KMS-11 (cell line): ENCODE measurements at regions not wholly inside any gene's neighbourhood (a gene's known extent, or its start where the extent isn't known, plus 50 kb on each side); places are given as distances from the start of the nearest gene placed in this dataset.

ENCODE experiments used
- H2AFZ ChIP-seq: fragments of 200-600 bp; sonication (generic); 2 replicates; pipeline ENCODE4 v1.6.1; 2016; ENCODE audit warnings: antibody characterized with exemption, mixed run types, low read depth
- H3K27ac ChIP-seq: fragments of 200-600 bp; sonication (generic); 2 replicates; pipeline ENCODE4 v1.6.1; 2016; ENCODE audit warnings: mild to moderate bottlenecking, mixed run types
- H3K27me3 ChIP-seq: fragments of 200-600 bp; sonication (generic); 2 replicates; pipeline ENCODE4 v1.6.1; 2017; ENCODE audit warnings: mild to moderate bottlenecking, low read depth, mixed run types, moderate library complexity; ENCODE audit not compliant: insufficient read depth
- H3K36me3 ChIP-seq: fragments of 200-600 bp; sonication (generic); 2 replicates; pipeline ENCODE4 v1.6.1; 2017; ENCODE audit warnings: mild to moderate bottlenecking, mixed run types; ENCODE audit not compliant: insufficient read depth
- H3K4me1 ChIP-seq: fragments of 200-600 bp; sonication (generic); 2 replicates; pipeline ENCODE4 v1.6.1; 2016; ENCODE audit warnings: mild to moderate bottlenecking, low read depth, mixed run types; ENCODE audit not compliant: poor library complexity, severe bottlenecking
- H3K4me2 ChIP-seq: fragments of 200-600 bp; sonication (generic); 2 replicates; pipeline ENCODE4 v1.7.0; 2016; ENCODE audit warnings: mild to moderate bottlenecking, mixed run types
- H3K4me3 ChIP-seq: fragments of 200-600 bp; sonication (generic); IDR thresholded peaks from 2 replicates; pipeline ENCODE4 v1.6.1; 2017; ENCODE audit warnings: low read depth, low read length, mixed read lengths; ENCODE audit not compliant: insufficient read depth
- H3K79me2 ChIP-seq: fragments of 200-600 bp; sonication (generic); 2 replicates; pipeline ENCODE4 v1.6.1; 2016; ENCODE audit warnings: low read depth, mixed run types; ENCODE audit not compliant: insufficient read depth
- H3K9ac ChIP-seq: fragments of 200-600 bp; sonication (generic); 2 replicates; pipeline ENCODE4 v1.6.1; 2016; ENCODE audit warnings: mild to moderate bottlenecking, mixed run types
- H4K20me1 ChIP-seq: fragments of 200-600 bp; sonication (generic); 2 replicates; pipeline ENCODE4 v1.6.1; 2016; ENCODE audit warnings: mild to moderate bottlenecking, mixed run types; ENCODE audit not compliant: insufficient read depth
- CTCF ChIP-seq: fragments of 200-600 bp; sonication (generic); conservative IDR thresholded peaks from 2 replicates; pipeline ENCODE4 v1.6.1; 2017; ENCODE audit warnings: low read depth, mild to moderate bottlenecking, antibody characterized with exemption, low read length, moderate library complexity, mixed read lengths

DNA sequence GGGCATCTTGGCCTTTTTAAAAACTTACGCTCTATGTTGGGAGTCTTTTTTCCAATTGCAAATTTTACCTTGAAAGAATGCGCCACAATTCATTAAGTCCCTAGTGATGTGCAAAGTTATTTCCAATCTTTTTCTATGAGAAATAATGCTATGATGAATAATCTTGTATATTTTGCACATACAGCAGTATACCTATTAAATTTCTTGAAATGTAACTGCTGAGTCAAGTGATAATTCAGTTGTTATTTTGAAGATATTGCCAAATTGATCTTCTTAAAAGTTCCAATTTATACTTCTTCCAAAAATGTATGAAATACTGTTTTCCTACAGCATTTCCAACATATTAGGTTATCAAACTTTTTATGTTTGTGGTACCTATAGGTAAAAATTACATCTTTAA lies 92.8 kb upstream of the PPP2R2B start:
- Histone ChIP-seq H3K4me1 (no peaks in the 10 kb centered on the region), H3K79me2 (no peaks in the 10 kb centered on the region), H3K4me3 (no peak overlapping the region), H3K9ac (no peak overlapping the region), H4K20me1 (no peaks in the 10 kb centered on the region), H3K36me3 (no peaks in the 10 kb centered on the region), H3K27ac (no peak overlapping the region), H3K27me3 (no peaks in the 10 kb centered on the region), H3K4me2 (no peak overlapping the region), H2AFZ (no peak overlapping the region)
- TF ChIP-seq CTCF = no peak

DNA sequence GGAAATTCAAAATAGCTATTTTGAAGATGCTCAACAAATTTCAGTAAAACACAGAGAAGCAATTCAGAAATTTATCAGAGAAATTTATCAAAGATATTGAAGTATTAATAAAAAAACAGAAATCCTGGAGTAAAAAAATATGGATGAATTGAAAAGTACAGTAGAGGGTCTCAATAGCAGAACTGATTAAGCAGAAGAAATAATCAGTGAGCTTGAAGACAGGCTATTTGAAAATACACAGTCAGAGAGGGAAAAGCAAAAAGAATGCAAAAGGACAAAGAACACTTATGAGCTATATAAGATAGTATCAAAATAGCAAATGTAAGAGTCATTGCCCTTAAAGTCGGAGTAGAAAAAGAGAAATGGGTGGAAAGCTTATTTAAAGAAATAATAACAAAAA lies 107.9 kb upstream of the PPP2R2B start:
- Histone ChIP-seq H3K79me2 (no peaks in the 10 kb centered on the region), H3K4me2 (no peak overlapping the region), H3K27ac (no peak overlapping the region), H3K4me3 (no peak overlapping the region), H3K27me3 (no peaks in the 10 kb centered on the region), H3K4me1 (no peaks in the 10 kb centered on the region), H4K20me1 (no peaks in the 10 kb centered on the region), H3K36me3 (no peaks in the 10 kb centered on the region), H3K9ac (no peak overlapping the region), H2AFZ (no peak overlapping the region)
- TF ChIP-seq CTCF = no peak

- no peak for TF ChIP-seq CTCF
- H3K27ac ChIP-seq = no peak overlapping the region
- no peaks in the 10 kb centered on the region for H4K20me1 ChIP-seq
- H3K4me1 ChIP-seq = peaks cover 19% of the 10 kb centered on the region
- H3K27me3 ChIP-seq = no peaks in the 10 kb centered on the region
- no peak overlapping the region for H2AFZ ChIP-seq
- no peaks in the 10 kb centered on the region for H3K79me2 ChIP-seq
- H3K36me3 ChIP-seq = no peaks in the 10 kb centered on the region
- no peak overlapping the region for H3K9ac ChIP-seq
- H3K4me3 ChIP-seq = no peak overlapping the region
- H3K4me2 ChIP-seq = no peak overlapping the region
Measured at GRCh38 chr5:146993876-146994530, 115.4 kb upstream of the PPP2R2B start.

DNA sequence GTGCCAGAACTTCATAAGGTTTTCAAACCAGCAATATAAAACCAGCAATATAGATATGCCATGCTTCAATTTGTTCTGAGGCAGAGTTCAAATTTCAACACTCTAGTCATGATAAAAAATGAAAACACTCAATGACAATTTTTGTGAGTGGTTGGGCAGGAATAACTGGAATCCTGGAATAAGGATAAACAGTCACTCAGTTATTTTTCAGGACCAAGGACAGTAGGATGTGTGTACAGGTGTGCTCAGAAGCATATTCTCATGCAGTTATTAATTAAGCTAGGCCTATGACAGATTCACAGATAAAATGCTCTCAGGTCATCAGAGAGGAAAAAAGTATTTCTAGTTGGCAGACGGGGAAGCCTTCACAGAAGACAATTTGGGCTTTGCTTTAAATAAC lies 117.3 kb upstream of the PPP2R2B start:
- no peak overlapping the region for H3K4me3 ChIP-seq
- H3K4me2 ChIP-seq = no peak overlapping the region
- H2AFZ ChIP-seq = no peak overlapping the region
- no peaks in the 10 kb centered on the region for H3K36me3 ChIP-seq
- H3K27ac ChIP-seq = no peak overlapping the region
- no peak overlapping the region for H3K9ac ChIP-seq
- no peaks in the 10 kb centered on the region for H3K79me2 ChIP-seq
- no peak for TF ChIP-seq CTCF
- no peaks in the 10 kb centered on the region for H4K20me1 ChIP-seq
- H3K4me1 ChIP-seq = peaks cover 22% of the 10 kb centered on the region
- no peaks in the 10 kb centered on the region for H3K27me3 ChIP-seq
